ENCODE measurements at regions not wholly inside any gene's neighbourhood (a gene's known extent, or its start where the extent isn't known, plus 50 kb on each side); places are given as distances from the start of the nearest gene placed in this dataset.

- no peaks in the 10 kb centered on the region for H3K9me2 ChIP-seq (replicated peaks; ENCODE audit: low read depth, low read length)
- no peaks in the 10 kb centered on the region for H4K20me1 ChIP-seq (ENCODE audit: insufficient read depth, low read length, poor library complexity, severe bottlenecking)
- H3K27me3 ChIP-seq (ENCODE audit: insufficient read depth, low read length, poor library complexity, severe bottlenecking) = no peaks in the 10 kb centered on the region
- H3K9me3 ChIP-seq (ENCODE audit: insufficient read depth, low read depth, low read length) = no peaks in the 10 kb centered on the region
- no peaks in the 10 kb centered on the region for H3F3A ChIP-seq (ENCODE audit: low read depth)
- no peaks in the 10 kb centered on the region for H3K79me2 ChIP-seq (ENCODE audit: insufficient read depth, low read length)
- no peak overlapping the region for H3K4me3 ChIP-seq (ENCODE audit: low read length, poor library complexity, severe bottlenecking)
- no peak overlapping the region for H3K9ac ChIP-seq (ENCODE audit: low read depth, low read length, poor library complexity, severe bottlenecking)
- TF ChIP-seq EZH2phosphoT487 (IDR thresholded peaks at IDR 0.05; ENCODE audit: borderline replicate concordance) (no peak), CTCF (conservative IDR thresholded peaks at IDR 0.05; ENCODE audit: low read length) (no peak)
- no peaks in the 10 kb centered on the region for H3K36me3 ChIP-seq (ENCODE audit: insufficient read depth, low read length)
- H3K4me1 ChIP-seq (ENCODE audit: insufficient read depth, low read length, poor library complexity, severe bottlenecking) = peaks cover 4% of the 10 kb centered on the region
- H3K4me2 ChIP-seq (ENCODE audit: low read depth, low read length, poor library complexity, severe bottlenecking) = no peak overlapping the region
- H2AFZ ChIP-seq (ENCODE audit: low read length) = no peak overlapping the region
Measured at GRCh38 chr2:7838669-7839068, 843.2 kb upstream of the ID2 start.

GRCh38 chr2:7840651-7841380, 841.0 kb upstream of the ID2 start:
- Histone ChIP-seq H3K36me3 (ENCODE audit: insufficient read depth, low read length) (no peaks in the 10 kb centered on the region), H4K20me1 (ENCODE audit: insufficient read depth, low read length, poor library complexity, severe bottlenecking) (no peaks in the 10 kb centered on the region), H3K4me1 (ENCODE audit: insufficient read depth, low read length, poor library complexity, severe bottlenecking) (peaks cover 8% of the 10 kb centered on the region), H3K27me3 (ENCODE audit: insufficient read depth, low read length, poor library complexity, severe bottlenecking) (no peaks in the 10 kb centered on the region), H3K4me3 (ENCODE audit: low read length, poor library complexity, severe bottlenecking) (no peak overlapping the region), H3K79me2 (ENCODE audit: insufficient read depth, low read length) (no peaks in the 10 kb centered on the region), H3K4me2 (ENCODE audit: low read depth, low read length, poor library complexity, severe bottlenecking) (no peak overlapping the region), H3K9ac (ENCODE audit: low read depth, low read length, poor library complexity, severe bottlenecking) (no peak overlapping the region), H3F3A (ENCODE audit: low read depth) (no peaks in the 10 kb centered on the region), H2AFZ (ENCODE audit: low read length) (no peak overlapping the region), H3K9me3 (ENCODE audit: insufficient read depth, low read depth, low read length) (no peaks in the 10 kb centered on the region), H3K9me2 (replicated peaks; ENCODE audit: low read depth, low read length) (no peaks in the 10 kb centered on the region)
- TF ChIP-seq CTCF (conservative IDR thresholded peaks at IDR 0.05; ENCODE audit: low read length) = no peak
- TF ChIP-seq EZH2phosphoT487 (IDR thresholded peaks at IDR 0.05; ENCODE audit: borderline replicate concordance) = no peak

- Histone ChIP-seq H3F3A (ENCODE audit: low read depth) (no peaks in the 10 kb centered on the region), H3K9me3 (ENCODE audit: insufficient read depth, low read depth, low read length) (no peaks in the 10 kb centered on the region), H3K27me3 (ENCODE audit: insufficient read depth, low read length, poor library complexity, severe bottlenecking) (no peaks in the 10 kb centered on the region), H3K4me1 (ENCODE audit: insufficient read depth, low read length, poor library complexity, severe bottlenecking) (peaks cover 5% of the 10 kb centered on the region), H3K4me2 (ENCODE audit: low read depth, low read length, poor library complexity, severe bottlenecking) (no peak overlapping the region), H3K4me3 (ENCODE audit: low read length, poor library complexity, severe bottlenecking) (no peak overlapping the region), H4K20me1 (ENCODE audit: insufficient read depth, low read length, poor library complexity, severe bottlenecking) (no peaks in the 10 kb centered on the region), H3K36me3 (ENCODE audit: insufficient read depth, low read length) (no peaks in the 10 kb centered on the region), H3K79me2 (ENCODE audit: insufficient read depth, low read length) (no peaks in the 10 kb centered on the region), H3K9ac (ENCODE audit: low read depth, low read length, poor library complexity, severe bottlenecking) (no peak overlapping the region), H3K9me2 (replicated peaks; ENCODE audit: low read depth, low read length) (no peaks in the 10 kb centered on the region), H2AFZ (ENCODE audit: low read length) (no peak overlapping the region)
- no peak for TF ChIP-seq EZH2phosphoT487 (IDR thresholded peaks at IDR 0.05; ENCODE audit: borderline replicate concordance)
- TF ChIP-seq CTCF (conservative IDR thresholded peaks at IDR 0.05; ENCODE audit: low read length) = no peak
Measured at GRCh38 chr2:7841751-7842150, 840.1 kb upstream of the ID2 start.

Data from Loucy (cell line).